Hematopoietic multipotent progenitor cell treated with erythropoietin and hydrocortisone succinate and interleukin-3 and kit ligand, for 8 days (in vitro differentiated cells): ENCODE measurements at regions not wholly inside any gene's neighbourhood (a gene's known extent, or its start where the extent isn't known, plus 50 kb on each side); places are given as distances from the start of the nearest gene placed in this dataset.
A peak's percentile ranks its signal among the peaks of the same experiment; 100 is the strongest.

ENCODE experiments used
- DNase-seq: peaks from one replicate; pipeline ENCODE4 v3.0.0-alpha.2; 2015

DNA sequence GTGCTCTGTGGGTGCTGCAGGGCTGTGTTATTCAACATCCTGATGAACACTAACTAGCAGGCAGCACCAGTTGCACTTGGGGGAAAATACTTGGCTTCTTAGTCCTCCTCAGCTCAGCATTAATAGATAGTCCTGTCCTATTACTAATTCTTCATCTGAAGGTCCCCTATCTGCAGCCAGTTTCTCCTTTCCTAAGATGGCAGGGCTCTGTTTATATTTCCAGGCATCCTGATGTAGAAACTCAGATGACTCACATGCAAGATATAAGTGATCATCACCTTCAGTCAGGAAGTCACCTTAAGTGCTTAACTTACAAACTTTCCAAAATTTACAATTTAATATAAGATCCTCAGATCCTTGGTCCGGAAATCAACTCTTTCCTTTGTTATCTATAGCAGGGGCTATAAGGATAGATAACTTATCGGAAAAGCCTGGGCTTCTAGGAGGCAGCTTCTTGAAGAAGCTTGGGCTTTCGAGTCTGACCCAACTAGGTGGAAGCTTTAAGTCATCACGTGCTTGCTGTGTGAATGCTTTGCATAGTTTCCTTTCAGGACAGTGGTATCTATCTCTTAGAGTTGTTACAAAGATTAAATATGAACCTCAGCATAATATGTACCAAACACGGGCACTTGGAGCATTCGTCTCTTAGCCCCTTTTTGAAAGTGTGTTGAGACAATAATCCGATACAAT, 181.0 kb upstream of the GRIP1 start:
- DNase-seq: no peak

DNA sequence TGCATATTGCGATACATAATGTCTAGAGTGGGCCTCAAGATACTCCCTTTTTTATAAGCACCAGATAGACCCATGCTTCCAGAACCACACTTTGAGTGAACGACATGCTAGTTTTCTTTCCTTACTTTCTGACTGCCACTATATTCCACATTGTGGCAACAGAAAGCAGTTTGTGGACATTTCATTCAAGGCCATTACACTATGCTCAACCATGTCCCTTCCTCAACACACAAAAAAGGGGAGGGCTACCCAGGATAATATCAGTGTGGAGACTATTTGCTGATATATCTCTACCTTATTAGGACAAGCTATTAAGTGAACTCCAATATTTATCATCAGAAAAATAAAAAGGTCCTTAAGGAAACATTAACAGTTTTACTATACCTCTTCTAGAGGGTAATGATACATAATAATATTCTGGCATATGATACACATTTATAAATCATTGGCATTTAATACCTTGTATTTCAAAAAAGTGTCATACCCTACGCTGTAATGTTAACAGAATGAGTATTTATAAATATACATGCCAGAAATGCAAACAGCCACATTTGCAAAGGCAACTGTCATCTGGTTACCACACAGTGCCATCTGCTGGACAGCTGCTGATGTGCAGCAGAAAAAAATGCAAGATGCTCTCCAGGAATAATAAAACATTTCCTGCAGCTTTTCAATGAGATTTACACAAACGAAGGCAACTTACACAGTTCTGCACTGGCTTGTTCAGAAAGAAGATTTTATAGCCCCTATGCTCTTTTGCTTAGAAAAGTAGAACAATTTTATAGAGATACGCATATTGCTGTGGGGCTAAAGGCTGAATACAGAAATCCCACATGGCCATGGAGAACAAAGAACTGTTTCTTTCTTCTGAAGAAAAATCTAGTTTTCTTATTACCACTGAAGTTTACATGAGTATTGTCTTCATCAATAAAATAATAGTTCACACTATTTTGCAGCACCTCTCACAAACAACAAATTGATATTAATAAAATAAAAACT, 182.2 kb upstream of the GRIP1 start:
- DNase-seq: peak; percentile 66

DNA sequence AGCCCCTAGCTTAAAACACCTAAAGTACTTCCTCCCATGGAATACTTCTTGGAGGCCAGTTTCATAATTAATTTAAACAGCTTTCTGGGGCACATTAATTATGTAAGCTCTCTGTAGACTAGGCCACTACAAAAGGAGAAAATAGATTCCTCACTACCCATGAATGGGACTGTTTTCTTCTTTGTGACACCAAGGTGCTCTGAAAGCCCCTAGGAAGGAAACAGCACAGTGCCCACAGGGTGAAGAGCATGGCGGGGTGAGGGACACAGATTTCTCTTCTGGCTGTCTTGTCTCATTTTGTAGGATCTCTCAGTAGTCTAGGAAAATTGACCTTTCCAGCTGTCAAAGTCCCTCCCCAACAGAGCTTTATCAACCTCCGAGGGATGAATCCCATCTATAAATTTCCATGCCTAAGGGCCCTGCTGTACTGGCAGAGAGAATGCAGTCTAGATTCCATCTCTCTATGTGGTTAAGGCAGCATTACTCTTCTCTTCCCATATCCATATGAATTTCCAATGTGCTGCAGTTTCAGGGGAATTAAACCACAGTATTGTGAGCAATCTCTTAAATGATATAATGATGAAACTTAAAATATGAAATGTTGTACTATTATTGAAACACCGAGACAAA, 183.6 kb upstream of the GRIP1 start:
- DNase-seq: no peak

DNA sequence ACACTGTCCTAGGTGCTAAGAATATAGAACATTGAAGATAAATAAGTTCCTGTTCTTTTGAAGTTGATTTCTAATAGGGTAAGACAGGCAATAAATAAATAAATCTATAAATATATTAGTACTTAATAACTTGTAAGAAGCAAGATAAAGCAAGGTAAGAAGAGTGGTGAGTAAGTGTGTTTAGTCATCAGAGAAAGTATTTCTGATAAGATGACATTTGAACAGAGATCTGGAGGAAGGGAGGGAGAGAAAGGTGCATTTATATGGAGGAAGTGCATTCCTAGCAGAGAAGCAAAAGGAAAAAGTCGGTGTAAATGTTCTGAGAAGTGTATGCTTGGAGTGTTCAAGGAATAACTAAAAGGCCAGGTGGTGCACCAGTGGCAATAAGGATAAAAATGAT, 184.4 kb upstream of the GRIP1 start:
- no peak for DNase-seq

DNA sequence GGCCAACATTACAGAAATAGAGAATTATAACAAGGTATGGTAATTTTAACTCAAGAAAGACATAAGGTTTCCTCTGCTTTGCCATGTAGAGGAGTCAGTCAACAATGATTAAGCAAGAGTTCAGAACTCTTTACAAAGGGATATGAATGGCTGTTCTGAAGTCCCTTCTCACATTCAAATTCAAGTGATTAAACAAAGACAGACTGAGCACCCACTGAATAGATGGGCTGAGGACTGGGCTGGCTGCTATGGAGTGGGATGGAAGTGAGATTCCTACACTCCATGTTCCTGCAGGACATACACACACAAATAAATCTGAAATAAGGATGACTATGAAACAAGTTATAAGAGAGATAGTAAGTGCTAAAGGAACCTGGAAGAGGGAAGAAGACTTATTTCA, 199.0 kb upstream of the GRIP1 start:
- DNase-seq: no peak

DNA sequence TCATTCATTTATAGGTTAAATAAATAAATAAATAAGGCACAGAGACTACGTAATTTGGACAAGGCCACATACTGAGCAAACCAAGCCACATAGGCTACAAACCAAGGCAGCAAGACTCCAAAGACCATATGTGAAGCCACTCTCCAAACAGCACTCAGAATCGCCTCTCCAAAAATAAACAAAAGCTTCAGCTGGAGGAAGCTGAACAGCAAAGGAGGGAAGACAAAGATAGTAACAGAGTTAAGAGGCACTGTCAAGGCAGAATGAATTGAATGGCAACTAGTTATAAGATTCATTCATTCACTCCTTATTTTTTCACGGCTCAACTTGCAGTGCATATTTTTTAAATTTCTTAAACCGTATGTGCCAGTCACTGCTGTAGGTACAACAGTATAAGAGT, 200.5 kb upstream of the GRIP1 start:
- DNase-seq: no peak

DNA sequence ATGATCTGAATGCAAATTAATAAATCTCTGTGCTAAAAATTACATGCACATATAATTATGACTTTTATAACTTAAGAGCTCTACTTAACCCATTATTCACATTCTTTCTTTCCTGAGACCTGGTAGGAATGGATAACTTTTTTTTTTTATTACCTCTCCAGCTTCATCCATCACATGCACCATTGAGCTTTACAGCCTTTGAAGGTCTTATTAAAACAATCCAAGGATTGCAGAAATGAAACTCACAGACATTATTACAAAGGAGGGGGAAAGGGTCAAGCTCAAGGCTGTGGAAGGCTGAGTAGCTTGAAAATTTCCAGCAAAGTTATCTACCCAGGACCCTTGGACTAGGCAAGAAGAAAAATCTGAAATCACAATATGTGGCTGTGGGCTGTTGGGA, 202.5 kb upstream of the GRIP1 start:
- no peak for DNase-seq

DNA sequence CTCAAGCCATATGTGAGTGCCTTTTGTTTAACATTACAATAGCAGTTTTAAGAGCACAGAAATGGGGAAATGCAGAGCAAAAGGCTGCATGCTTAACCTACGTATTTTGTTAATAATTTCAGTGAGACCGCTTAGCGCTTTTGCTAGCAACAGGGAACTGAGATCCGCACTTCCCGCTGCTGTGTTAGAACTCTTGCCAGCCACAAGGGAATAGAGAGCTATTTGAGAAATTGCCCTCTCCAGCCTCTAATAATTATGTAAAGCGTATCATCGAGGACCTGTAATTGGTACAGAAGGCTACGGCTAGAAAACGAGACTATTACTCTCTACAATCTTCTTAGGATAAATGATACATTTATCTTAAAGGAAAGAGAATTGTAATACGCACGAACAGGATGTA, 205.2 kb upstream of the GRIP1 start:
- DNase-seq: no peak

DNA sequence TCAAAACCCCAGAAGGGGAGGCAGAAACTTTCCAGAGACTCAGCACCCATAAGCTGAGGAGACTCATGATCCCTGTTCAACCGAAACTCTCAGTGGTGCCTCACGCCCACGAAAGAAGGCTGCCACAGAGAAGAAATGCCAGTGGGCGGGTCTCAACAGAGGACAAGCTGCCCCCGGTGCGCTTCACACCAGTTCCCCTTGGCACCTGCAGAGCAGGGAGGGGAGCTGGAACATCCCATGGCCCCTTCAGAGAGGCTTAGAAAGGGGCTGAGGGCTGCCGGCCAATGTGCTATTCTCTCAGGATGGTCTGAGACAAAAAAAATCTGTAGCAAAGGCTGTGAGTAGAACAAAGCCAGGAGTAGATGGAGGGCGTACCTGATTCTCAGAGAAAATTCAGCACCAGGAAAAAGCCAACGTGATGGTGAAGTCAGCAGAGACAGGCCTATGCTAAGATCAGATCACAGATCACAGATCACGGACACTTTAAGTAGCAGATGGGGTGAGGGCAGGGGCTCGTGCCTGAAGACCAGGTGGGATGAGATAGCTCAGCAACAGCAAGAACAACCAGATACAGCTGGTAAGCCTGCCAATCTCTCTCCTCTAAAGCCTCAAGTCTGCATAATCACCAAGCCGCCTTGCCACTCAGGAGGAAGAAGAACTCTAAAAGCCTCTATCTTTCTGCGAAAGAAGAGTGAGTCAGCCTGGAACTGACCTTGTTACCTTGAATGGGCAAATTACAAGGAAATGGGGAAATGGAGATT, 206.4 kb upstream of the GRIP1 start:
- no peak for DNase-seq

DNA sequence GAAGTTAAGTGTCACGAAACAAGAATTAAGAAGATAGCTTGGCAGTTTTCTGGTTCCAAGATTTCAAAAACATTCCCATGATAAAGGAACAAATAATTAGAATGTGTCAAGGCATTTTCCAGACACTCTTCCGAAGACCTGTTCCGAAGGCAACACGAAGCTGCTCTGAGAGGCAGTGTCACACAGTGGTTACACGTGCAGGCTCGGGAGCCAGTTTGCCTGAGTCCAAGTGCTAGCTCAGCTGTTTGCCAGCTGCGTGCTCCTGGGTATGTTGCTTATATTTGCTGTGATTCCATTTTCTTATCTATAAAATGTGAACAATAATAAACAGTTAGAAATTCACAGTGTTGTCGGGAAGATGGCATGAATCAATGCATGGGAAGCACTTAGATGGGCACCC, 217.9 kb upstream of the GRIP1 start:
- DNase-seq: no peak

DNA sequence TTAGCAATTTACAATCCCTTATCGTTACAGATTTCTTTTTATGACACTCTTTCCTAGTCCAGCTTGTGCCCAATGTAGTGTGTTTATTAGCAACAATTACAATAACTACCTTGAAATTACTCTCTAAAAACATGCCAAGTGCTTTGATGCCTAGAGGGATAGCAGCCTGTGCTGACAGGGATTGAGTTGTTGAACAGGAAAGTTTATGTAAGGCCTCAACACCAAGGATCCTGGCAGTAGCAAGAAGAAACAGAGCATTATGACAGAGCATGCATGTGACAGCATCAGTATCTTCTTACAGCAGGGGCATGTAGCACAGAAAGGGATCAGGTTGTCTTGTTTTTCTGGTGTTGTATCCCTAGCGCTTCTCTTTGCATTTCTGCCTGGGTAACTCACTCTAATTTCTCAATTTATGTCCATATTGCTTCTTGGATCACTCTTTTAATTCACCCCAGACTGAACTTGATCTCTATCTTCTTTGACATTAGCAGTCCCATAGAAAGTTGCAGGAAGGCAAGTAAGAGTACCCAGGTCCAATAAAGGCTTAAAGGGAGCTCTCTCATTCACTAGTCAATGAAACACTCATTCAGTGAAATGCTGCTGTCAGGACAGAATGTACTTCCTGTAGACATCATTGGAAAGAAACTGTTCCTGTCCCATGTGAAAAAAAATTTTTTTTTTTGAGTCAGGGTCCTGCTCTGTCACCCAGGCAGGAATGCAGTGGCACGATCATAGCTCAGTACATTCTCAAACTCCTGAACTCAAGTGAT, 220.0 kb upstream of the GRIP1 start:
- no peak for DNase-seq

DNA sequence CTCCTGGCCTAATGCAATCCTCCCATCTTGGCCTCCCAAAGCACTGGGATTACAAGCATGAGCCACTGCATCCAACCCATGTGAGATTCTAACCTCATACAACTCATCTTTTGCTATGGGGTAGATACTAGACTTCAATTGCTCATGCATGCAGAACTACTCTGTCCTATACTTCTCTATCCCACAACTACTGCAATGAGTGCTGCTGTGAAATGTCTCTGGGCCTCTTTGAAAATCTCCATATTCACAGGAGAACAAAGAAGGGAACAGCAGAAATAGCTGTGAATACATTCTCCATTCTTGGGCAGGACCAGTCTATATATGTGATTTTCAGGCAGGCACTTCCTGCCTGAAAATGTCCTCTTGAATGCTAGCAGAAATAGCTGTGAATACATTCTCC, 220.7 kb upstream of the GRIP1 start:
- no peak for DNase-seq

DNA sequence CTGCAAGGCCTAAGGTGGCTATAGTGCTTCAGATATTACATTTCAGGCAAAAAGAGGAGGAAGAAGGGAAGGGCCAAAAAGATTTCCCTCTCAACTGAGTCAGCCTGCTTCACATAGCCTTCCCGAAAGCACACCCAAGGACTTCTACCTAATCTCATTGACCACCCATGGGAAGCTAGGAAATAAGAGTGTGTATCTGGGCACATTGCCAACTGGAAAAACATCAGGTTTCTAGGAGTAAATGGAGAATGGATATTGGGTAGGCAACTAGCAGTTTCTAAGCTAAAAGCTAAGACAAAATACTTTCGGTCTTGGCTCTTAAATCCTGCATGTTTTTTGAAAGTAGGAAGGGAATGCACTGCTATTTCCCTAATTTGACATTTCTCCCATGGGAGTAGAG, 221.7 kb upstream of the GRIP1 start:
- no peak for DNase-seq

DNA sequence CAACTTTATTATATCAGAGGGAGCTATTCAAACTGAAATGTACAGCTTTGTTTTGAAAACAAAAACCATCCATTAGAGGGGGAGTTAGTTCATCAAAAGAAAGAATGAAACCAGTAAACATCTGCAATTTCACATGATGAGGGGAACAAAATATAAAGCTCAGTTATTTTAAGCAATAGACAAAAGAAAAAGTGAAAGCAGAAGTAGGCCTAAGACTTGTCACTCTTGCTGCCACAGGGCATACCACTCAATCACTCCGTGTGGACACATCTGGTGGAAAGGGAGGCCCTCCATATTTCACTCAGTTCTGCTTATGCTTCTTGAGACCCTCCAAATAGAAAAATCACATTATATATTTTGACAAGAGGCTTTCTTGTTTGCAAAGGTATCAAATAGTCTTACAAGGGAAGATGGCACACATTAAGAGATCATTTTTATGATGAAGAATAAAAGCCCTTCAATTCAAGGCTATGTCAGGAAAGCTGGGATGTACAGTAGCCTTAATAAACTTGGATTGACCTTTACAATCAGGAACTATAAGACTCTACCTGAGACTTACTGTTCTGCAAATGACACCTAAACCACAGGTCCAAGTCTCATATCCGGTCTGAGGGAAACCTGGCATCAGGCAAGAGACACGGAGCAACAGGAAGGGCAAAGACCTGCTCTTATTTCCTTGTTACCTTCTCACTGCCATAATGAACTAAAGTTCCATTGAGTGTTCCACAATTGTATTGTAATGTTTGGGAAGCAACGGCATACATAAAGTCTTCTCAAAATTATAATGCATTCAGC, 222.5 kb upstream of the GRIP1 start:
- DNase-seq: no peak

DNA sequence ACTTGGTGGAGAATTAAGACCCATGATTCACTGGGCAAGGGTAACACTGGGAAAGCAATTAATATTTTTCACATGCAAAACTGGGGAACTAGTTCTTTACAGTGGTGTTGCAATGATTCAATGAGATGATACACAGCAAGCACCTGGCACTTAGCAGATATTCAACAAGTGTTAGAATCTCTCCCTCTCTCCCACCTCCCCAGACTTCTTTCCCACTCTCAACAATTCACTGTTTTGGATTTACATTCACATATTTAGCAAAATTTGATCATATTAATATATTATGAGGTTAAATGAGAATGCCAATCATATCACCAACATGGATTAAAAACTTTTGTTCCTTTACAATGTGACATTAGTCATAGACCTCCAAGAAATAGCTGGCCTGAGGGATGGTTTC, 223.1 kb upstream of the GRIP1 start:
- DNase-seq: no peak

DNA sequence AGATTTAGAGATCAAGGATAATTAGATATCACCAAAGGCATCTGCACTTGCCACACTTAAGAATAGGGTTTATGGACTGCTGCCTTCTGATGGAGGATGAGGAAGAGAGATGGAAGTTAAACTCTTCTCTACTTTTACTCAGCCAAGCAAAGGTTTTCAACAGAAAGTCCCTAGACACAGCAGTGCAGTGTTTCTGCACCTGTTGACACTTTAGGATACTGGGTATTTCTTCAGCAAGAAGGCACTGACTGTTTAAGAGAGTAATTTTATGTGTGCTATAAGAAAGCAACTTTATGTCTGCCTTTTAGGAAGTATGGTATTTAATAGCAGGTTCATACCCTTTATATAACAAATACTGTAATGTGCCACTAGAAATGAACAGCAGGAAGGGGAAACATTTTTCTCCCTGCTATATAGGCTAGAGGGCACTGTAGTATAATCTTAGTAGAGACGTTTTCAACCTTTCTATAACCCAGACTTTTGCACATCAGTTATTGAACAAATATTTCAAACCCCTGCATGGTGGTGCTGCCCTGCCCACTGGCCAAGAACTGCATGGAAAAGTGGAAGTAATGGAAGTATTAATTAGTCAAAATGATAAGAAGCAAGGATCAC, 225.0 kb upstream of the GRIP1 start:
- no peak for DNase-seq

DNA sequence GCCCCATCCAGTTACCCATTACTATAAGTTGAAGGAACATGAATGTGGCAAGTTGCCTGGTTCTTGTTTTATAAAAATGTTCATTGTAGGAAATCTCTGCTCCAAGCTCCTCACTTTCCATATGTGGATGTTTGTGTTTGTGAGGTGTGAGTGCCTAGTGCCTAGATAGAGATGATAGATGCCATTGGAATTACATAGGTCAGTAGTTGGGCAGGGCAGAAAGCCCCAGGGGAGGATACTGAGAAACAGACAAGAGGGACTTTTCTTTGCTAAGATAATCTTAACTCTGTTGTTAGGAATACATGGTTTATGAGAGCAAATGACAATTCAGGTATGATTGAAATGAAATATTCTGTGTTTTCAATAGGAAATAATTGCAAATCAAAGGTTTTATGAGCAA, 226.3 kb upstream of the GRIP1 start:
- no peak for DNase-seq

DNA sequence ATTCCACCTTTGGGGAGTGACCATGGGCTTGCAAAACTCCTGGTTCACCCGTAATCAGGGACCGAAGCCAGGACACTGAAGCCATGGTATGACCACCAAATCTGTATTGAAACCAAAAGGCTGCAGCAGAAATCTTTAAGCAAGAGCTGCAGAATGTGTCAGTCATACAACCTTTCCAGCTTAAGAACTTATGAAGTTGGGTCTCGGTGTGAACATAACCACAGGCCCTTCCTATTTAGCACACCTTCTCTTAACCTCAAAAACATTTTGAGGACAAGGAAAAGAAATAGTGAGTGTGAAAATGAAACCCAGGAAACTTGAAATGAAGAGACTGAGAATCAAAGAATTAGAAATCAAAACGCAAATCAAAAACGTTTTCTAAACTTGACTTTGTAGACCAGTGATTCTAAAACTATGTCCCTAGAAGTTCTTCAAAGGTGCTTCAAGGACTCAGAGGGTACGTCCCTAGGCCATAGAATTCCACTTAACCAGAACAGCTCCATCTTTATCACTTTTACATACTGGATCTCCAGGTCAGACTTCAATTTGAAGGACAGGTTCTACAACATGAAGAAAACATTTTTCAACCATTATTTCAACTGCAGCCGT, 231.6 kb upstream of the GRIP1 start:
- no peak for DNase-seq

DNA sequence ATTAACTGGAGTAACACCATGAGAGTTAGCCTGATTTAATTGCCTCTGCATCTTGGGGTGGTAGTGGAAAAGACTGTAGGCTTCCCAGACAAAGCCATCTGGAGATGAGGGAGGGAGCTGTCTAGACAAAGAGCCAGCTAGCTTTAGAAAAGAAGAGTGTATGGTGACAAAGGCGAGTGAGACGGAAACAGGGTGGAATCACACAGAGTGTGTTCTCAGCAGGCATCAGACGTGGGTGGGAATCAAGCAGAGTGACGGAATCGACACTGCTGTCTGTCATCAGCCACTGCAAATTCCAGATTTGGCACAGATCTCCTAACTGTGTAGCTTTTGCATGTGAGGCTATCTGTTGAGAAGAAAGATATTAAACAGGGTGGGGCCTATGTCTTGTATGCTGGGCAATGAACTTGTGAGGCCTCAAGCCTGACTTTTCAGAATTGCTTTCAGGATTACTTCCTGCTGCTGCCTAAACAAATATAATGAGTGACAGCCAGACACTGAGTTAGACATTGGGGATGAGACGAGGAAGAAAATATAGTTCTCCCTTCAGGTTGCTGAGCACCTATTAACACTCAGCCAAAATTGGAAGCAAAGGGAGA, 236.5 kb upstream of the GRIP1 start:
- no peak for DNase-seq

DNA sequence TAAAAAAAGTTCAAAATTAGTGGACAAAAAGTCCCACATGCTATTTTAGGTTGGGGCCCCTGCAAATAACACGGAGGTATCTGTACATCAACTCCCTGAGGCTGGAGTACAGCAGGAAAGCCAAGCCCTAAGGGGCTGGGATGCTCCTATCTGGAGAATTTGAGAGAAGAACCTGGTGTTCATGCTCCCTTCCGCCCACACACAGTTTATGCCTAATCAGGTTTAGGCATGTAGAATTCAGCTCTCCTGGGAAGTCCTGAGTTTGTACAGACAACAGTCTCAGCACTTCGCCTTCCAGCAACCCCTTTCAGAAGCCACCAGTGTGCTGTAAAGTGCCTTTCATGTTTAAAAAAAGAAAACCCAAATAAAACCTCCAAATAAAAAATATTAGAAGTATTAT, 237.3 kb upstream of the GRIP1 start:
- DNase-seq: no peak
